AG04449 (cell line): ENCODE measurements at regions not wholly inside any gene's neighbourhood (a gene's known extent, or its start where the extent isn't known, plus 50 kb on each side); places are given as distances from the start of the nearest gene placed in this dataset.
"Not testable (repeated sequence)": the region's sequence is repeated elsewhere in the genome, so short reads cannot be mapped to it uniquely, and the experiment has no call there.

ENCODE experiments used
- CTCF ChIA-PET: fragments of 350-600 bp; formaldehyde crosslinking; extraction: SDS; loops from one replicate; lab custom pipeline; 2021; ENCODE audit warnings: antibody characterized with exemption; lab: Yijun Ruan, JAX
- POLR2A ChIA-PET: fragments of 400-600, 350-600 bp; formaldehyde crosslinking; extraction: SDS; loops from one replicate; lab custom pipeline; 2020; ENCODE audit warnings: antibody characterized with exemption, inconsistent platforms; lab: Yijun Ruan, JAX
- DNase-seq: peaks from one replicate; pipeline ENCODE4 v3.0.0-alpha.2; 2010; ENCODE audit warnings: low read depth, low spot score
- H3K4me3 ChIP-seq: 2 replicates; pipeline ENCODE4 v1.5.1; 2011; ENCODE audit warnings: low read depth, mild to moderate bottlenecking, control low read depth, low read length
- CTCF ChIP-seq: IDR thresholded peaks from one replicate; pipeline ENCODE4 v1.5.1; 2011; ENCODE audit warnings: mild to moderate bottlenecking, moderate library complexity, low read length, control low read depth, inconsistent platforms; ENCODE audit not compliant: insufficient read depth; ENCODE audit errors: missing control alignments

DNA sequence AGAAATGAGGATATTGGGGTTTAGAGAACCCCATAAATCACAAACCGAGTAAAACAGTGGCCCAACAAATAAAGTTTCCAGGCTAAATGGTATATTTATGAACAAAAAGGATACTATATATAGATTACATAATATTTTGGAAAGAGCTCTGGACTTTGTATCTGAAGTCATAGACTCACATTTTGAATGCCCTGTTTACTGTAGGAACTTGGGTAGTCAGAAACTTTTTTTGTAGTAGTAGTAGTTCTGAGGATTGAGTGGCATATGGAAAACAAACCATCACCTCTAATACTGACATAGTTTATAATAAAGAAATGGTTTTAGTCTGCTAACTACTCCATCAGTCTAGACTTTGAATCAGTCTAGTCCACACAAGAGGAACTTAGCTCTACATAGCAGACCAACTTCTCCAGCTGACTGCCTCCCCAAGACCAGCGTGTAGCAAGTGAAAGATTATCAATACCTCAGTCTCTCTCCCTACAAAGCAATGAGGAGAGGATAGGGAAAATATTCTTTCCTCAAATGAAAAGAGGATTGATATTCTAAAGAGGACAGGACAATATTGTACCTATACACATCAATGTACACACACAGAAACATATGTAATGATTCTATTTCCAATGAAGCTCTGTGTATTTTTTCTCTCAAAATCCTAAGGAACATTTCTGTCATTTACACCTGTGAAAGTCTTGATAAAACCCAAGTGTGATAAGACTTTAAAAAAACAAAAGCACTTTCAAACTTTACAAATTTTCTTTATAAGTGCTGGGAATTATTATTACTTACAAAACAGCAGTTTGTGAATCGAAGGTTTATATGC, 184.9 kb upstream of the MAP2 start:
- no peak for TF ChIP-seq CTCF
- DNase-seq = no peak
- ChIA-PET CTCF (no interaction called here), POLR2A (no interaction called here)
- no peak overlapping the region for H3K4me3 ChIP-seq

DNA sequence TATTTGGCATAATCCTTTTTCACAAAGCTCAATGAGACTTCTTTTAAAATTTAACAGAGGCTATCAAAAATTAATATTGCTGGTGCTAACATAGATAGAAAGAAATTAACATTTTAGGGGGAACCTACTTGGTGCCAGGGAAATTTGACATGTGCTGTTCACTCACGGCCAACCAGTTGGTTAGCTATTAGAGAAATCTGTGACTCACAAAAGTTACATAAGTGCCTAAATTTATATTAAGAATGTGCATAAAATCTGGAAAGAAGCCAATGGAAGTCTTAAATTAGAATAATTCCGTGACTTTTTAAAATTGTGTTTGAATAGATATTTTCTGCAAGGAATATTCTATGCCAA, 184.3 kb upstream of the MAP2 start:
- DNase-seq = no peak
- no peak for TF ChIP-seq CTCF
- no peak overlapping the region for H3K4me3 ChIP-seq
- POLR2A ChIA-PET = no interaction called here
- CTCF ChIA-PET = no interaction called here

DNA sequence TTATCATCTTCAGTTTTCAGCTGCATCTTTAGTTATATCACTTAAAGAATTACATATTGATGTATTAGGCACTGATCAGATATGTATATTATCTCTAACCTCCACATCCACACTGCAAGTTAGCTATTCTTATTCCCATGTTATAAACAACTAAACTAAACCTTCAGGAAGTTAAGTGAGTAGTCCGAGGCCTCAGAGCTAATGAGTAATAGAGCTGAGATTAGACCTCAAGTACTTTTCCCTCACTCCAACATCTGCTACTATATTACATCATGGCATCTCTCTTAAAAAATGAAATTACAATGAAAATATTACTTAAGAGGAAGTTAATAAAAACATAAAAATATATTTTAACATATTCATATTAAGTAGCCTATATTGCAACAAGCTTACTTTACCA, 183.6 kb upstream of the MAP2 start:
- TF ChIP-seq CTCF = no peak
- H3K4me3 ChIP-seq = no peak overlapping the region
- ChIA-PET POLR2A (no interaction called here), CTCF (no interaction called here)
- no peak for DNase-seq

GRCh38 chr2:209253544-209253943, 170.3 kb upstream of the MAP2 start:
- no peak overlapping the region for H3K4me3 ChIP-seq
- TF ChIP-seq CTCF = no peak
- DNase-seq = no peak
- ChIA-PET POLR2A (no interaction called here), CTCF (no interaction called here)

GRCh38 chr2:209259767-209260166, 164.1 kb upstream of the MAP2 start:
- POLR2A ChIA-PET = no interaction called here
- no peak overlapping the region for H3K4me3 ChIP-seq

DNA sequence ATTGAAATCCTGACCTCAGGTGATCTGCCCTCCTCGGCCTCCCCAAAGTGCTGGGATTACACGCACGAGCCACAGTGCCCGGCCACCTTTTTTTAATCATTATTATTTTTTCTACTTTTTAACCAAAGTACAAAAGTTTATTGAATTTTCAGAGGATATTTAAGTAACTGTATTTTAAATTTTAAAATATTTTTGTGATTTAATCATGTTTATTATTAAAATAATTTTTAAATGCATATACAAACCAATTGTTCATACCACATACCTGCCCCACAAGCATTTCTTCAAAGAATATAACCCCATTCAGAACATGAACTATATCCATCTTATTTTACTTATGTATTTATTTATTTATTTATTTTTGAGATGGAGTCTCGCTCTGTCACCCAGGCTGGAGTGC, 163.6 kb upstream of the MAP2 start:
- POLR2A ChIA-PET = no interaction called here
- CTCF ChIA-PET = no interaction called here
- no peak overlapping the region for H3K4me3 ChIP-seq
- DNase-seq = no peak
- no peak for TF ChIP-seq CTCF

More at GRCh38 chr2:209259767-209260166, 164.1 kb upstream of the MAP2 start:
- TF ChIP-seq CTCF = no peak
- no peak for DNase-seq
- CTCF ChIA-PET = no interaction called here

GRCh38 chr2:209261366-209262053, 162.3 kb upstream of the MAP2 start:
- POLR2A ChIA-PET, DNase-seq, CTCF ChIA-PET, H3K4me3 ChIP-seq: not testable (repeated sequence)
